ENCODE measurements at regions not wholly inside any gene's neighbourhood (a gene's known extent, or its start where the extent isn't known, plus 50 kb on each side); places are given as distances from the start of the nearest gene placed in this dataset.

- Histone ChIP-seq H3K36me3 (no peaks in the 10 kb centered on the region), H3K27ac (no peak overlapping the region), H3K27me3 (replicated peaks; ENCODE audit: insufficient read depth) (no peaks in the 10 kb centered on the region), H3K4me1 (ENCODE audit: control insufficient read depth in 1 of 2, low read depth in 2 of 2) (no peaks in the 10 kb centered on the region), H3K9me3 (no peaks in the 10 kb centered on the region), H3K4me3 (no peak overlapping the region)
- ATAC-seq (ENCODE audit: insufficient number of reproducible peaks, low FRiP score, low read depth) = no peak
- no peak for DNase-seq (ENCODE audit: low spot score)
- TF ChIP-seq CTCF (IDR thresholded peaks at IDR 0.05) = no peak
Measured at GRCh38 chr13:100854006-100854405, 179.4 kb upstream of the TMTC4 start.

- no peak for TF ChIP-seq CTCF (IDR thresholded peaks at IDR 0.05)
- Histone ChIP-seq H3K27ac (no peak overlapping the region), H3K36me3 (no peaks in the 10 kb centered on the region), H3K4me3 (no peak overlapping the region), H3K27me3 (replicated peaks; ENCODE audit: insufficient read depth) (no peaks in the 10 kb centered on the region), H3K4me1 (ENCODE audit: control insufficient read depth in 1 of 2, low read depth in 2 of 2) (no peaks in the 10 kb centered on the region), H3K9me3 (no peaks in the 10 kb centered on the region)
- ATAC-seq (ENCODE audit: insufficient number of reproducible peaks, low FRiP score, low read depth) (no peak), DNase-seq (ENCODE audit: low spot score) (no peak)
Measured at GRCh38 chr13:100853434-100853833, 178.8 kb upstream of the TMTC4 start.

GRCh38 chr13:100852146-100852545, 177.6 kb upstream of the TMTC4 start:
- TF ChIP-seq CTCF (IDR thresholded peaks at IDR 0.05) = no peak
- Histone ChIP-seq H3K4me1 (ENCODE audit: control insufficient read depth in 1 of 2, low read depth in 2 of 2) (no peaks in the 10 kb centered on the region), H3K36me3 (no peaks in the 10 kb centered on the region), H3K4me3 (no peak overlapping the region), H3K27ac (no peak overlapping the region), H3K9me3 (no peaks in the 10 kb centered on the region), H3K27me3 (replicated peaks; ENCODE audit: insufficient read depth) (no peaks in the 10 kb centered on the region)
- ATAC-seq (ENCODE audit: insufficient number of reproducible peaks, low FRiP score, low read depth) (no peak), DNase-seq (ENCODE audit: low spot score) (no peak)

- no peaks in the 10 kb centered on the region for H3K27me3 ChIP-seq (replicated peaks; ENCODE audit: insufficient read depth)
- no peak for ATAC-seq (ENCODE audit: insufficient number of reproducible peaks, low FRiP score, low read depth)
- no peaks in the 10 kb centered on the region for H3K9me3 ChIP-seq
- no peaks in the 10 kb centered on the region for H3K4me1 ChIP-seq (ENCODE audit: control insufficient read depth in 1 of 2, low read depth in 2 of 2)
- H3K36me3 ChIP-seq = no peaks in the 10 kb centered on the region
- H3K27ac ChIP-seq = no peak overlapping the region
- DNase-seq (ENCODE audit: low spot score) = no peak
- TF ChIP-seq CTCF (IDR thresholded peaks at IDR 0.05) = no peak
- H3K4me3 ChIP-seq = no peak overlapping the region
Measured at GRCh38 chr13:100848304-100848703, 173.7 kb upstream of the TMTC4 start.

GRCh38 chr13:100845128-100845757, 170.6 kb upstream of the TMTC4 start:
- DNase-seq (ENCODE audit: low spot score) = no peak
- Histone ChIP-seq H3K27ac (no peak overlapping the region), H3K9me3 (no peaks in the 10 kb centered on the region), H3K36me3 (no peaks in the 10 kb centered on the region), H3K4me3 (no peak overlapping the region), H3K27me3 (replicated peaks; ENCODE audit: insufficient read depth) (no peaks in the 10 kb centered on the region), H3K4me1 (ENCODE audit: control insufficient read depth in 1 of 2, low read depth in 2 of 2) (no peaks in the 10 kb centered on the region)
- TF ChIP-seq CTCF (IDR thresholded peaks at IDR 0.05) = no peak
- no peak for ATAC-seq (ENCODE audit: insufficient number of reproducible peaks, low FRiP score, low read depth)

Data from thoracic aorta (tissue), 2 donors.